Mammary epithelial cell (primary cell): ENCODE measurements at regions not wholly inside any gene's neighbourhood (a gene's known extent, or its start where the extent isn't known, plus 50 kb on each side); places are given as distances from the start of the nearest gene placed in this dataset.

Experiments used
- CTCF ChIP-seq, 2 donors: IDR thresholded peaks in 1 of 2; conservative IDR thresholded peaks in 1 of 2; 2 replicates each; pipeline ENCODE4 v1.5.1; 2011 to 2012; ENCODE audit warnings: inconsistent platforms in 2 of 2, low read length in 2 of 2, mild to moderate bottlenecking in 2 of 2, control low read depth in 1 of 2, low read depth in 1 of 2; ENCODE audit not compliant: insufficient read depth in 1 of 2; ENCODE audit errors: extremely low read depth in 1 of 2
- EZH2 ChIP-seq: IDR thresholded peaks from 2 replicates; pipeline ENCODE4 v1.6.1; 2012; ENCODE audit warnings: low read length, inconsistent platforms, borderline replicate concordance

DNA sequence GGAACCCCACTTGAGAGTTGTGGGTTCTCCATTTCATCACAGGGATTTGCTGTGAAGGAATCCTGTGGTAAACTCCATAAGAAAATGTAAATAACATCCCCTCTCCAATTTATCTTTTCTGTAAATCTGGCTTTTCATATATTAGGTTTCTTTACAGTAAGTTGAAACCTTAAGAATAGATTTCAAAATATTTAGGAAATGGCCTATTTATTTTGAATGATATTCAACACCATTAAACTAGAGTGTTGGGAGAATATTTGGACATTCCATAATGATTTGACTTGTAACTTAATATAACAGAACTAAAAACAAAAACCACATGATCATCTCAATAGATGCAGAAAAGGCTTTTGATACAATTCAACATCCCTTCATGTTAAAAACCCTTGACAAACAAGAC, 197.3 kb upstream of the PGRMC2 start:
- no peak for TF ChIP-seq CTCF (conservative IDR thresholded peaks at IDR 0.05 in 1 of 2, IDR thresholded peaks at IDR 0.05 in 1 of 2; ENCODE audit: extremely low read depth in 1 of 2, insufficient read depth in 1 of 2, low read depth in 1 of 2, low read length in 2 of 2)
- no peak for TF ChIP-seq EZH2
